HCT116 (cell line): ENCODE measurements at regions not wholly inside any gene's neighbourhood (a gene's known extent, or its start where the extent isn't known, plus 50 kb on each side); places are given as distances from the start of the nearest gene placed in this dataset.

Experiments
- ATAC-seq: fragments of 200-7000 bp; cut with Tn5 transposase; 2 replicates; pipeline ENCODE4 v1.9.1; 2020; ENCODE audit warnings: mild to moderate bottlenecking, moderate library complexity
- BruUV-seq: library from RNA; stranded (reverse); fragments of 400-500 nt; replicated peaks from 2 replicates; lab custom pipeline; 2021; lab: Mats Ljungman, UMichigan
- CTCF ChIA-PET: fragments of 300-600 bp; sonication (Branson Sonifier 250); formaldehyde crosslinking; loops from one replicate; lab custom pipeline; 2021; ENCODE audit warnings: antibody characterized with exemption; lab: Charles Lee
- POLR2A ChIA-PET: fragments of 300-600, 350-600 bp; sonication (Branson Sonifier 250); formaldehyde crosslinking; loops from one replicate; lab custom pipeline; 2021; ENCODE audit warnings: antibody characterized with exemption; lab: Charles Lee
- RAD21 ChIA-PET, 2 experiments: fragments of 300-600 bp; sonication (Branson Sonifier 250); formaldehyde crosslinking; loops; one replicate each; lab custom pipeline; 2023; ENCODE audit warnings: low total read pairs in 2 of 2; ENCODE audit not compliant: uncharacterized antibody in 2 of 2, unreplicated experiment in 2 of 2, low non-redundant PET in 1 of 2; lab: Charles Lee
- DNase-seq: peaks from one replicate; pipeline ENCODE4 v3.0.0-alpha.2; 2010; ENCODE audit warnings: low read depth, low spot score
- H2AFZ ChIP-seq: fragments of 200-600 bp; shearing (Covaris generic), sonication (generic); 2 replicates; pipeline ENCODE4 v1.6.1; 2017; ENCODE audit warnings: low read depth, mixed run types, mixed read lengths, antibody characterized with exemption, low read length; ENCODE audit not compliant: poor library complexity, severe bottlenecking
- H3K27ac ChIP-seq: 2 replicates; pipeline ENCODE4 v1.5.1; 2012; ENCODE audit warnings: low read depth, low read length
- H3K27me3 ChIP-seq: fragments of 200-600 bp; sonication (generic); 2 replicates; pipeline ENCODE4 v1.6.1; 2016; ENCODE audit warnings: mixed run types, low read length, mixed read lengths; ENCODE audit not compliant: insufficient read depth
- H3K36me3 ChIP-seq, 2 experiments: fragments of 200-500 bp in 1 of 2; fragments of 200-600 bp in 1 of 2; sonication (Bioruptor generic) in 1 of 2; sonication (generic) in 1 of 2; 2 replicates each; pipeline versions ENCODE4 v1.5.1 to v1.6.1; 2014 to 2016; ENCODE audit warnings: low read length in 2 of 2, inconsistent platforms in 1 of 2, mixed read lengths in 1 of 2, mixed run types in 1 of 2; ENCODE audit not compliant: insufficient read depth in 2 of 2, control insufficient read depth in 1 of 2
- H3K4me1 ChIP-seq, 2 experiments: fragments of 200-600 bp in 1 of 2; sonication (generic) in 1 of 2; 2 replicates each; pipeline versions ENCODE4 v1.5.1 to v1.6.1; 2012 to 2017; ENCODE audit warnings: low read length in 2 of 2, inconsistent platforms in 1 of 2, mild to moderate bottlenecking in 1 of 2, mixed read lengths in 1 of 2, mixed run types in 1 of 2, moderate library complexity in 1 of 2; ENCODE audit not compliant: insufficient read depth in 2 of 2, control insufficient read depth in 1 of 2
- H3K4me2 ChIP-seq: fragments of 200-600 bp; sonication (generic); 2 replicates; pipeline ENCODE4 v1.6.1; 2017; ENCODE audit warnings: mixed run types, low read length, mixed read lengths
- H3K4me3 ChIP-seq, 2 experiments: fragments of 200-600 bp in 1 of 2; sonication (generic) in 1 of 2; replicated peaks in 1 of 2; 2 replicates each; pipeline ENCODE4 v1.5.1; 2011 to 2016; ENCODE audit warnings: low read length in 2 of 2, control low read depth in 1 of 2, low read depth in 1 of 2, mild to moderate bottlenecking in 1 of 2, mixed read lengths in 1 of 2, mixed run types in 1 of 2
- H3K79me2 ChIP-seq: fragments of 200-600 bp; sonication (generic); 2 replicates; pipeline ENCODE4 v1.6.1; 2017; ENCODE audit warnings: mild to moderate bottlenecking, mixed run types, low read length, moderate library complexity, mixed read lengths; ENCODE audit not compliant: insufficient read depth
- H3K9ac ChIP-seq: fragments of 200-600 bp; sonication (generic); 2 replicates; pipeline ENCODE4 v1.6.1; 2016; ENCODE audit warnings: low read length, mixed read lengths
- H3K9me2 ChIP-seq: fragments of 200-600 bp; sonication (generic), shearing (Covaris generic); 2 replicates; pipeline ENCODE4 v1.6.1; 2017; ENCODE audit warnings: mixed run types, mild to moderate bottlenecking, moderate library complexity; ENCODE audit not compliant: insufficient read depth
- H3K9me3 ChIP-seq, 2 experiments: fragments of 200-500 bp in 1 of 2; fragments of 200-600 bp in 1 of 2; sonication (Bioruptor generic) in 1 of 2; sonication (generic) in 1 of 2; 2 replicates each; pipeline ENCODE4 v1.6.1; 2014 to 2017; ENCODE audit warnings: low read length in 2 of 2, mixed read lengths in 2 of 2, inconsistent platforms in 1 of 2, low read depth in 1 of 2, mild to moderate bottlenecking in 1 of 2, mixed run types in 1 of 2, moderate library complexity in 1 of 2; ENCODE audit not compliant: control insufficient read depth in 1 of 2, insufficient read depth in 1 of 2
- H4K20me1 ChIP-seq: fragments of 200-600 bp; sonication (generic), shearing (Covaris generic); 2 replicates; pipeline ENCODE4 v1.6.1; 2017; ENCODE audit warnings: mixed run types, mild to moderate bottlenecking, moderate library complexity; ENCODE audit not compliant: insufficient read depth
- CEBPB ChIP-seq: IDR thresholded peaks from 2 replicates; pipeline ENCODE4 v1.6.1; 2012; ENCODE audit warnings: low read depth
- EZH2 ChIP-seq: fragments of 200-600 bp; sonication (generic); IDR thresholded peaks from 2 replicates; pipeline ENCODE4 v1.6.1; 2017; ENCODE audit warnings: antibody characterized with exemption, mixed run types
- EZH2phosphoT487 ChIP-seq: fragments of 200-600 bp; IDR thresholded peaks from 2 replicates; pipeline ENCODE4 v1.6.1; 2018; ENCODE audit warnings: antibody characterized with exemption, borderline replicate concordance
- JUND ChIP-seq: IDR thresholded peaks from 2 replicates; pipeline ENCODE4 v1.6.1; 2012
- POLR2AphosphoS5 ChIP-seq: IDR thresholded peaks from 2 replicates; pipeline ENCODE4 v1.6.1; 2011; ENCODE audit warnings: mild to moderate bottlenecking, low read depth, low read length, moderate library complexity
- RAD21 ChIP-seq: IDR thresholded peaks from 2 replicates; pipeline ENCODE4 v1.6.1; 2012; ENCODE audit warnings: low read depth, mild to moderate bottlenecking
- SRF ChIP-seq: IDR thresholded peaks from 2 replicates; pipeline ENCODE4 v1.6.1; 2012; ENCODE audit warnings: low read depth
- TCF7L2 ChIP-seq: IDR thresholded peaks from 2 replicates; pipeline ENCODE4 v1.7.0; 2011; ENCODE audit warnings: borderline replicate concordance, inconsistent platforms; ENCODE audit not compliant: insufficient read depth, insufficient read length; ENCODE audit errors: extremely low read depth
- ZFX ChIP-seq: fragments of 450-650 bp; IDR thresholded peaks from 2 replicates; pipeline ENCODE4 v1.6.1; 2017
- ZNF274 ChIP-seq: fragments of 200-500 bp; sonication (Bioruptor generic); IDR thresholded peaks from 2 replicates; pipeline ENCODE4 v1.6.1; 2014; ENCODE audit warnings: mild to moderate bottlenecking, low read depth, low read length, inconsistent platforms
- intact Hi-C: fragments of 100-400 bp; cut with micrococcal nuclease; formaldehyde crosslinking; loops from 2 replicates; pipeline ENCODE4 v1.10.0; 2022
- TF ChIP-seq, protein P1 (sequence below): IDR thresholded peaks from 2 replicates; pipeline ENCODE4 v1.6.1; 2011; ENCODE audit warnings: mild to moderate bottlenecking, low read length, moderate library complexity; ENCODE audit not compliant: insufficient replicate concordance; ENCODE audit errors: extremely low read depth
- TF ChIP-seq, protein P2 (sequence below): IDR thresholded peaks from 2 replicates; pipeline ENCODE4 v1.6.1; 2012
- TF ChIP-seq, protein P3 (sequence below), 3 experiments: fragments of 200-600 bp in 1 of 3; sonication (generic) in 1 of 3; IDR thresholded peaks in 2 of 3; conservative IDR thresholded peaks in 1 of 3; 2 replicates each; pipeline ENCODE4 v1.5.1; 2012 to 2017; ENCODE audit warnings: low read depth in 2 of 3, low read length in 2 of 3, antibody characterized with exemption in 1 of 3, borderline replicate concordance in 1 of 3, control low read depth in 1 of 3, mild to moderate bottlenecking in 1 of 3, mixed read lengths in 1 of 3, mixed run types in 1 of 3, moderate library complexity in 1 of 3; ENCODE audit not compliant: insufficient read depth in 1 of 3

DNA sequence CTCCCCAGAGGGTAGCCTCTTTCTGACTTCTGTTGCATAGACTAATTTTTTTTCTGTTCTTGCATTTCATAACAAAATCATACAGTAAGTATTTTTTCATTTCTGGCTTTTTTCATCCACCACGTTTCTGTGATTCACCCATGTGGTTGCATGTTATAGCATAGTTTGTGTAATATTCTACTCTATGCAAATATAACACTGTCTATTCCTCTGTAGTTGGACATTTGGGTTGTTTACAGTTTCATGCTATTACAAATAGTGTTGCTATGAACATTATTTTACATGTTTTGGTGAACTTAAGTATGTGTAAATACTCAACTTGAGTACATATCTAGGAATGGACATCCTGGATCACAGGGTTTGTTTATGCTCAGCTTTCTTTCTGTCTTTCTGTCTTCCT, 187.2 kb upstream of the KCNG1 start:
- H3K9me3 ChIP-seq = no peaks in the 10 kb centered on the region
- H3K27me3 ChIP-seq = peaks cover 31% of the 10 kb centered on the region; the same call in 1 of the 2 replicates
- CTCF ChIA-PET = interaction anchor here (1.6 kb wide), 1 partner anchor 222 kb away, joined by 4 read pairs; no protein-coding TSS in a partner anchor
- no peaks in the 10 kb centered on the region for H3K9me2 ChIP-seq
- no peaks in the 10 kb centered on the region for H3K36me3 ChIP-seq
- no peak overlapping the region for H3K9ac ChIP-seq
- TF ChIP-seq CEBPB (no peak), ZFX (no peak), TCF7L2 (no peak), SRF (no peak)
- RAD21 ChIA-PET = no interaction called here
- no peak overlapping the region for H3K4me3 ChIP-seq
- no peak overlapping the region for H3K27ac ChIP-seq
- no peaks in the 10 kb centered on the region for H3K79me2 ChIP-seq
- H3K4me1 ChIP-seq = no peaks in the 10 kb centered on the region; a peak in 1 of 4 replicates
- no peak overlapping the region for H2AFZ ChIP-seq
- BruUV-seq = no TSS peak
- H3K4me2 ChIP-seq = no peak overlapping the region
- H4K20me1 ChIP-seq = no peaks in the 10 kb centered on the region
- DNase-seq (no peak), ATAC-seq (no peak)
- POLR2A ChIA-PET = no interaction called here
- intact Hi-C loops = no loop called here

DNA sequence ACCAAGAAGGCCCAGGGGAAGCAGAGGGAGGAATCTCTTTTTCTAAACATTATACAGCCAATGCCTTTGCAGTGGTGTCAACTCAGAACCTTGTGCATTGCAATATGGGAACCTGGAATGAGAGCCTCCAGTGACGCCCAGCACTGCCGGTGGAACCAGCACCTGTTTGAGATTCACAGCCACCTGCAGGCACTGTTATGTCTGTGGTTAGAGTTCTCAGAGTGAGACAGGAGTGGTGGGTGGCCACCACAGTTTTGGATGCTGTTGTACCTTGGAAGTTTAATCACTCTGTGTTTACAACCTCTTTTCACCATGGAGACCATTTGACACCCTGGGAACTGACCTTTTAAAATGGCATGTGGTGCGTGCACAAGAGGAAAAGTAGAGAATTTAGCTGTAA, 185.3 kb upstream of the KCNG1 start:
- BruUV-seq = no TSS peak
- no peaks in the 10 kb centered on the region for H3K79me2 ChIP-seq
- no peak for TF ChIP-seq EZH2phosphoT487
- TF ChIP-seq ZNF274 = no peak
- TF ChIP-seq JUND = no peak
- no peak for TF ChIP-seq EZH2
- TF ChIP-seq TCF7L2 = no peak
- no peak for TF ChIP-seq SRF
- TF ChIP-seq, protein P1, sequence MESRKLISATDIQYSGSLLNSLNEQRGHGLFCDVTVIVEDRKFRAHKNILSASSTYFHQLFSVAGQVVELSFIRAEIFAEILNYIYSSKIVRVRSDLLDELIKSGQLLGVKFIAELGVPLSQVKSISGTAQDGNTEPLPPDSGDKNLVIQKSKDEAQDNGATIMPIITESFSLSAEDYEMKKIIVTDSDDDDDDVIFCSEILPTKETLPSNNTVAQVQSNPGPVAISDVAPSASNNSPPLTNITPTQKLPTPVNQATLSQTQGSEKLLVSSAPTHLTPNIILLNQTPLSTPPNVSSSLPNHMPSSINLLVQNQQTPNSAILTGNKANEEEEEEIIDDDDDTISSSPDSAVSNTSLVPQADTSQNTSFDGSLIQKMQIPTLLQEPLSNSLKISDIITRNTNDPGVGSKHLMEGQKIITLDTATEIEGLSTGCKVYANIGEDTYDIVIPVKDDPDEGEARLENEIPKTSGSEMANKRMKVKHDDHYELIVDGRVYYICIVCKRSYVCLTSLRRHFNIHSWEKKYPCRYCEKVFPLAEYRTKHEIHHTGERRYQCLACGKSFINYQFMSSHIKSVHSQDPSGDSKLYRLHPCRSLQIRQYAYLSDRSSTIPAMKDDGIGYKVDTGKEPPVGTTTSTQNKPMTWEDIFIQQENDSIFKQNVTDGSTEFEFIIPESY = no peak
- no peak for TF ChIP-seq POLR2AphosphoS5
- TF ChIP-seq, protein P2, sequence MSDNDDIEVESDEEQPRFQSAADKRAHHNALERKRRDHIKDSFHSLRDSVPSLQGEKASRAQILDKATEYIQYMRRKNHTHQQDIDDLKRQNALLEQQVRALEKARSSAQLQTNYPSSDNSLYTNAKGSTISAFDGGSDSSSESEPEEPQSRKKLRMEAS = no peak
- TF ChIP-seq, protein P3, sequence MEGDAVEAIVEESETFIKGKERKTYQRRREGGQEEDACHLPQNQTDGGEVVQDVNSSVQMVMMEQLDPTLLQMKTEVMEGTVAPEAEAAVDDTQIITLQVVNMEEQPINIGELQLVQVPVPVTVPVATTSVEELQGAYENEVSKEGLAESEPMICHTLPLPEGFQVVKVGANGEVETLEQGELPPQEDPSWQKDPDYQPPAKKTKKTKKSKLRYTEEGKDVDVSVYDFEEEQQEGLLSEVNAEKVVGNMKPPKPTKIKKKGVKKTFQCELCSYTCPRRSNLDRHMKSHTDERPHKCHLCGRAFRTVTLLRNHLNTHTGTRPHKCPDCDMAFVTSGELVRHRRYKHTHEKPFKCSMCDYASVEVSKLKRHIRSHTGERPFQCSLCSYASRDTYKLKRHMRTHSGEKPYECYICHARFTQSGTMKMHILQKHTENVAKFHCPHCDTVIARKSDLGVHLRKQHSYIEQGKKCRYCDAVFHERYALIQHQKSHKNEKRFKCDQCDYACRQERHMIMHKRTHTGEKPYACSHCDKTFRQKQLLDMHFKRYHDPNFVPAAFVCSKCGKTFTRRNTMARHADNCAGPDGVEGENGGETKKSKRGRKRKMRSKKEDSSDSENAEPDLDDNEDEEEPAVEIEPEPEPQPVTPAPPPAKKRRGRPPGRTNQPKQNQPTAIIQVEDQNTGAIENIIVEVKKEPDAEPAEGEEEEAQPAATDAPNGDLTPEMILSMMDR (IDR thresholded peaks at IDR 0.05 in 2 of 3, conservative IDR thresholded peaks at IDR 0.05 in 1 of 3; ENCODE audit: borderline replicate concordance in 1 of 3, insufficient read depth in 1 of 3, low read depth in 2 of 3, low read length in 2 of 3) = no peak
- TF ChIP-seq RAD21 = no peak

More for the DNA sequence above, 185.3 kb upstream of the KCNG1 start:
- H3K36me3 ChIP-seq = no peaks in the 10 kb centered on the region
- ChIA-PET RAD21 (no interaction called here), POLR2A (no interaction called here), CTCF (no interaction called here)
- no peak for ATAC-seq
- H3K9me2 ChIP-seq = no peaks in the 10 kb centered on the region
- H3K27ac ChIP-seq = no peak overlapping the region
- H4K20me1 ChIP-seq = no peaks in the 10 kb centered on the region
- intact Hi-C loops = no loop called here
- H3K9ac ChIP-seq = no peak overlapping the region
- no peaks in the 10 kb centered on the region for H3K9me3 ChIP-seq
- H3K4me1 ChIP-seq = no peaks in the 10 kb centered on the region; a peak in 1 of 4 replicates
- H2AFZ ChIP-seq = no peak overlapping the region
- peaks cover 38% of the 10 kb centered on the region; the same call in 1 of the 2 replicates for H3K27me3 ChIP-seq
- no peak overlapping the region for H3K4me3 ChIP-seq
- no peak for DNase-seq
- no peak overlapping the region for H3K4me2 ChIP-seq
